Activated CD4-positive, CD25-positive, alpha-beta regulatory T cell treated with anti-CD3 and anti-CD28 coated beads, Interleukin-2, amount 50 U/mL, for 24 hours (primary cell): ENCODE measurements at regions not wholly inside any gene's neighbourhood (a gene's known extent, or its start where the extent isn't known, plus 50 kb on each side); places are given as distances from the start of the nearest gene placed in this dataset.

Source experiments
- ATAC-seq, 2 donors: fragments of 150-1000 bp; cut with Tn5 transposase; one replicate each; pipeline ENCODE4 v1.10.0; 2021; ENCODE audit warnings: mild to moderate bottlenecking in 1 of 2, moderate library complexity in 1 of 2

DNA sequence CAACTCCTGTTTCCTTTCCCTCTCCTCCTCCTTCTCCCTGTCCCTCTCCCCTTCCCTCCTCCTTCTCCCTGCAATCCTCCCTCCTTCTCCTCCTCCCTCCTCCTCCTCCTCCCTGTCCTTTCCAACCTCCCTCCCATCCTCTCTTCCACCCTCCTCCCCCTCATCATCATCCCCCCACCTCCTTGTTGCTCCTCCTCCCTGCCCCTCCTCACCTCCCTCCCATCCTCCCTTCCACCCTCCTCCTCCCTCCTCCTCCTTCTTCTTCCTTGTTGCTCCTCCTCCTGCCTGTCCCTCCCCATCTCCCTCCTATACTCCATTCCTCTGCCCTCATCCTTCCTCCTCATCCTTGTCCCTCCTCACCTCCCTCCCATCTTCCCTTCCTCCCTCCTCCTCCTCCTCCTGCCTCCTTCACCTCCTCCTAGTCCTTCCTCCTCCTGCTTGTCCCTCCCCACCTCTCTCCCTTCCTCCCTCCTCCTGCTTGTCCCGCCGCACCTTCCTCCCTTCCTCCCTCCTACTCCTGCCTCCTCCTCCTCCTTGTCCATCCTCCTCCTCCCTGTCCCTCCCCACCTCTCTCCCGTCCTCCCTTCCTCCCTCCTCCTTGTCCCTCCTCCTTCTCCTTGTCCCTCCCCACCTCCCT lies 222.5 kb downstream of the IRF8 start:
- ATAC-seq = no peak

DNA sequence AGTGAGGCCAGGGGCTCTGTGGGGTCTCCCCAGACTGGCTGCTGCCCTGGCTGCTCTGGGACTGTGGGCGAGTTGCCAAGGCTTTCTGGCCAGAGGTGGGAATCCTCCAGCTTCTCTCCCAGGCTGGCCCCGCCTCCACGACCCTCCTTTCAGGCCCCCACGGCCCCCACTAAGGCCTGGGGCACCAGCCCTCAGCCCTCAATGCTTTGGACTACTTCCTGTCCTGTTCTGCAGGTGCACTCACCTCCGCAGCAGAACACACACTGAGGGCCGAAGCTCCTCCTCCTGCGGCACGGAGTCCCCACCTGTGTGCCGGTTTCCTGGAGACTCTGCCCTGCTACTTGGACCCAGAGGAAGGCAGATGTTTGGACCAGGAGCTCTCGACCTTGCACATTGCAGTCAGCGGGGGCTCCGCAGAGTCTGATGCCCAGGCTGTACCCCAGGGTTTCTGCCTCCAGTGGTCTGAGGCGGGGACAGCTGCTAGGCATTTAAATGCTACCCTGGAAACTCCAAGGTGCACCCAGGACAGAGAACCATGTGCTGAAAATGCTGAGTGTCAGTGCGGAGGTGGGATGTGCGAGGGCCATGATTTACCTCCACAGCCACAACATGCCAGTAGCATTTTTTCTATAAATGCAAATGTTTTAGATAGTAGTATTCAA lies 223.8 kb downstream of the IRF8 start:
- ATAC-seq = no peak

DNA sequence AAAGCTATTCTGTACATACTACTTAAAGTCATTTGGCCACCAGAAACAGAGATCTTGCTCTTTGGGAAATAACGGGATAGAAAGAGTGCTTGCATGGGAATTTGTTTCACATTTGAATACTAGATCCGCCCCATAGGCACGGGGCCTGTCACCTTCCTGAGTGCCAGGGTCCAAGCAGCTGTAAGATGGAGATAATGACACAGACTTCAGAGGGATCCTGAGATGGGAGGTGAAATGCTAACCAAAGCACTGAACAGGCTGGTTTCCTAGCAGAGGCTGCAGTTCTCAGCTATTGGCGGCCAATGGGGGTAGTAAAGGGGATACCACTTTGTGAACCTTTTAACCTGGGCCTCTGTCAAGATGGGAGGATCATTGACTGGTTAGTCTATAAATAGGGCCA lies 225.4 kb downstream of the IRF8 start:
- ATAC-seq = no peak

DNA sequence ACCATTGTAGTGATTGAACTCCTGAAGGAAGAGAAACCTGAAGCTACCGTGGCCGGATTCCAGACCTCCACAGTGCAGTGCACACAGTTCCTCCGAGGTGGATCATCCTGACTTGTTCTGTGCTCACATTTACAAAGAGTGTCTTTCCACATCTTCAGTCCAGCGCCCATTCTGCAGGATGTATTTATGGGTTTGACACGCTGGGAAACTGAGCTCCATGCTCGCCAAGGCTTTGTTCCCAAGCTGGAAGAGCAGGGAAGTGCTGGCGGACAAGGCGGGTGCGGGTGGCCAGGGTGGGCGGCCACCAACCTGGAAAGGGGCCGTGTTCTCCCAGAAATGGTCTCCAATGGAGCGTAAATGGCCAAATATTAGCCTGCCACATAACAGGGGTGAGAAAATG lies 227.9 kb downstream of the IRF8 start:
- ATAC-seq = no peak

DNA sequence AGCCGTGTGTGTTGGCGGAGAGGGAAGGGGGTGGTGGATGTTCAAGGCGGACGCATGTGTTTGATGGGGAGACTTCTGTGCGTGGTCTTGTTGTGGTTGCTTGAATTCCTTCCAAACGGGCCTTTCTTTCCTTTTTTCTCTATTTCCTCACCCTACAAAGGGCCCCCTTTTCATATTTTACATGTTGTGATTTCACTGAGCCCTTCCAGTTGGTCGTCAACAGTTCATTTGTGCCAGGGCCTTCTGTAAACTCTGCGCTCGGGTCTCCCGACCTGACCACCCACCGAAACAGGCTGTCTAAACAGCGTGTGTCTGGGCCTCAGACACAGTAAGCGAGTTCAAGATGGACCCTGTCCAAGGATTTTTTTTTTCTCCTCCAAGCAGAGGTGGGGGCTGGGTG lies 228.4 kb downstream of the IRF8 start:
- no peak for ATAC-seq

DNA sequence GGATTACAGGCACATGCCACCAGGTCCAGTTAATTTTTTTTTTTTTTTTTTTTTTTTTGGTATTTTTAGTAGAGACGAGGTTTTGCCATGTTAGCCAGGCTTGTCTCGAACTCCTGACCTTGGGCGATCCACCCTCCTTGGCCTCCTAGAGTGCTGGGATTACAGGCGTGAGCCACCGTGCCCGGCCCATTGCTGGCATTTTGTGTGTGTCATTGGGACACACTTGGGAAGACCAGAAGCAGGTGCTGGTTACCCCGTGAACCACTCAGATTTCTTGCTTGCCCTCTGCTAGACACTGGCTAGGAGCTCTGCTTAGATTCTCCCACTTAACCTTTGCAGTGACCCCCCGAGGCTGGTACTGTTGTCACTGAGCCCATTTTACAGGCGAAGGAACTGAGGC lies 229.3 kb downstream of the IRF8 start:
- no peak for ATAC-seq

DNA sequence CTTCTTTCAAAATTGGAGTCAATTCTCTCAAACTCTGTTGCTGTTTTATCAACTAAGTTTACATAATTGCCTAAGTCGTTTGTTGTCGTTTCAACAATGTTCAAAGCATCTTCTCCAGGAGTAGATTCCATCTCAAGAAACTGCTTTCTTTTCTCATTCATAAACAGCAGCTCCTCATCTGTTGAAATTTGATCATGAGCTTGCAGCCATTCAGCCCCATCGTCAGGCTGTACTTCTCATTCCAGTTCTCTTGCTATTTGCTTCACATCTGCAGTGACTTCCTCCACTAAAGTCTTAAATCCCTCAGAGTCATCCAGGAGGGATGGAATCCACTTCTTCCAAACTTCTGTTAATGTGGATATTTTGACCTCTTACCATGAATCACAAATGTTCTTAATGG lies 230.6 kb downstream of the IRF8 start:
- no peak for ATAC-seq

- no peak for ATAC-seq
Measured at GRCh38 chr16:86133377-86133776, 234.4 kb downstream of the IRF8 start.

GRCh38 chr16:86133847-86134375 lies 234.9 kb downstream of the IRF8 start:
- ATAC-seq = no peak

DNA sequence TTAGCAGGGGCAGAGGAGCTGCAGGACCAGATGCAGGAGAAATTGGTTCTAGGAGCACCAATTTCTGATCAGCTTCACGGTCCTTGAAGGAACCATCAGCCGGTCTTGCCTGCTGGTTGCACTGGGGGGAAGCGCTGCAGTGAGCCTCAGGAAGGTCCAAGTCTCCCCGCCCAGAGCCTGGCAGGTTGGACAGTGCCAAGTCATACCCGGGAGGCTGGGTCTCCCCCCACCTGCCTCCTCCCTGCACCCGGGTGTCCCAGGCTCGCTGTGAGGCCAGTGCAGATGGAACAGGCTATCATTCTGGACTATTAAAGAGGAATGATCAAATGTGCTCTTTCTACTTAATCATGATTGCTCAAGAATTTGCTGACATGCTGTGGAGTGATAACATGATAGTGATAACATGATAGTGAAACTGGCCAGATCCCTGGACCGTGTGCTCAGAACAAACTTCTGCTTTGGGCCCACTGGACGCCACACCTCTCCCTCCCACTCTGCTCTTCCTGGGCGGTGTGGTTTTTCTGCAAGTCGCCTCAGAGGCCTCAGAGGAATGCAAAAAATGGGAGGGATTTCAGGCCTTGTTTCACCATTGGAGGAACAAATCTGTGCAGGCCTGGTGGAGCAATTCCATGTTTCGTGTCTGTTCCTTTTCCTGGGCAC lies 236.0 kb downstream of the IRF8 start:
- ATAC-seq = no peak

- no peak for ATAC-seq
Measured at GRCh38 chr16:86137359-86137758, 238.4 kb downstream of the IRF8 start.

DNA sequence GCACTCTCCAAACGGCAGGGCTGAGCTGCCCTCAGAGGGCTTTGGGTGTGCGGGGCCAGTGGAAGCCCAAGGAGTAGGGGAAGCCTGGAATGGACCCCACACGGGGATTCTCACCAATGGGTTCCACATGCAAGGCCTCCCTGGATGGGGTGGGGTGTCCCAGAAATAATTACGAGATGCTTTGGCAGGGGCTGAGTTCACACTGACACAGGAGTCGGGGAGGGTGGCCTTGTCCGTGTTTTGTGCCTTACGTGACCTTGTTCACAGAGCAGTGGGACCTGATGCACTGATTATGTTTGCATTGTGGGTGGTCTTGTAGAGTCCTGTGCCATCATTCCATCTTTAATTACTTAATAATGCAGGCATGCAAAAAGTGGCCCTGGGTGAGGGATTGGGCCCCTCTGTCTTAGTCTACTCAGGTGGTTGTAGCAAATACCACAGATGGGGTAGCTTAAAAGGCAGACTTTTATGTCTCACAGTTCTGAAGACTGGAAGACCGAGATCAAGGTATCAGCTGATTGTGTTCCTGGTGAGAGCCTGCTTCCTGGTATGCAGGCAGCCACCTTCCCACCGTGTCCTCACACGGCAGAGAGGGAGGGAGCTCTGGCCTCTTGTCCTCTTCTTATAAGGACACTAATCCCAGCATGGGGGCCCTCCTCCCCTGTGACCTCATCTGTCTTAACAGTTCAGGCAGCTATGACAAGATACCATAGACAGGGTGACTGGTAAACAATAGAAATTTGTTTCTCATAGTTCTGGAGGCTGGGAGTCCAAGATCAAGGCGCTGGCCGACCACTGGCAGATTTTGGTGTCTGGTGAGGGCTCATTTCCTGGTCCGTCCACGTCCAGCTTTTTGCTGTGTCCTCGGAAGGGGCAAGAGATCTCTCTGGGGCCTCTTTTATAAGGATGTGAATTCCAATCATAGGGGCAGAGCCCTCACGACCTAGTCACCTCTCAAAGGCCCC lies 239.4 kb downstream of the IRF8 start:
- no peak for ATAC-seq

- no peak for ATAC-seq
Measured at GRCh38 chr16:86142801-86143236, 243.9 kb downstream of the IRF8 start.

DNA sequence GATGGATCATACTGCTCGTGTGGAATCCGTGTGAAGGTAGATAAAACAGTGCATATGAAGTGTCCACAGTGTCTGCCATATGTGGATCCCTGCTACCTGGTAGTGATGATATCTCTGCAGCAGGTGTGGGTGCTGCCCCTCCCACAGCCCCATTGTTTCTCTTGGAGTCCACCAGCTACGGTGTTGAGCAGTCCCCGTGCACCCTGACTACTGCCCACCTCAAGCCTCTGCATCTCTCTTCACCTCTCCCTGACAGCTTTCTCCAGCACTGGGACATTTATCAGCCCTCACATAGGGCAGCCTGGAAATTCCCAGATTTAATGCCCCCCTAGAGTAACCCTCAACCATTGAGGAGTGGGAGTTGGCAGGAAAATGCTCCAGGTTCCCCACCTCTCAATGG lies 244.7 kb downstream of the IRF8 start:
- ATAC-seq = no peak

GRCh38 chr16:86145669-86146068 lies 246.7 kb downstream of the IRF8 start:
- no peak for ATAC-seq

- no peak for ATAC-seq
Measured at GRCh38 chr16:86150641-86151238, 251.8 kb downstream of the IRF8 start.

DNA sequence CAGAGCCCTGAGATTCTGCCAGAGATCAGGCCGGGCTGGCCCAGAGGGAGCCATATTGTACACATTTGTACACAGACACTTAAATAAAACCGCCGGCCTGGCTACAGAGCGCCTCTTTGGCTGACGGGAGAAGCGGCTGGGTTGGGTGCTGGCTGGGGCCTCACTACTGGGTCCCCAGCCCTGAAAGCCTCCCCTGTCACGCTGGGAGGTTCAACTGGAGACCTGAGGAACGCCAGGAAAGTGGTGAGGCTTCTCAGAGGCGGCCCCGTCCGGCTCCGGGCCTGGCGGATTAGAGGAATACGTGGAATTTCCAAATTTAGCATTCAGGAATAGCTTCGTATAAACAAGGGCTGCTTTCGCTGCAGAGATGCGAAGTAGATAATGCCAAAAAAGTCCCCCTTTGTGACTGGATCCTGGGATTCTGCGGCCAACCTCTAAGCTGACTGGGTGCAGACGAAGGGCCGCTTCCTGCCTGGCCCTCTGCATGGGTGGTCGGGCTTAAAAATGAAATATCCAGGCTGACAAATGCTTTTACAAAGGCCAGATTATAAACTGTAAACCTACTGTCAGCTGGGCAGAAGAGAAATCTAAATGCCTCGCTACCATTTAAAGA lies 252.4 kb downstream of the IRF8 start:
- ATAC-seq = no peak

DNA sequence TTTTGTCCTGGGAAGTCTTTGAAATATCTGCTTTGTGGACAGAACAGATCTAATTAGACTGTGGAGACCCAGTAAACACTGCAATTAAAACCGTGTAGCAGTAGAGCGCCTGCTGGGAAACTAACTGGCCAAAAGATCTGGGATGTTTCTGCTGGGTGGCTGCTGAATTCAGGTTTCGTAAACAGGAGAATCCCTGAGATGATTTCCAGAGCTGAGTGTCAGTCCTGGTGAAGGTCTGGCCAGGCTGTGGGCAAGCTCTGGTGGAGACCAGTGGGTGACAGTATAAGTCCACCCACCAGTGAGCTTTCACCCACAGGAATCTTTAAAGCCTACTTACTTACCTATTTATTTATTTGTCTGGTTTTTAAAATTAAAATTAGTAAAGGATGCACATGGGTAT lies 257.2 kb downstream of the IRF8 start:
- no peak for ATAC-seq

- no peak for ATAC-seq
Measured at GRCh38 chr16:86157616-86158247, 258.8 kb downstream of the IRF8 start.

DNA sequence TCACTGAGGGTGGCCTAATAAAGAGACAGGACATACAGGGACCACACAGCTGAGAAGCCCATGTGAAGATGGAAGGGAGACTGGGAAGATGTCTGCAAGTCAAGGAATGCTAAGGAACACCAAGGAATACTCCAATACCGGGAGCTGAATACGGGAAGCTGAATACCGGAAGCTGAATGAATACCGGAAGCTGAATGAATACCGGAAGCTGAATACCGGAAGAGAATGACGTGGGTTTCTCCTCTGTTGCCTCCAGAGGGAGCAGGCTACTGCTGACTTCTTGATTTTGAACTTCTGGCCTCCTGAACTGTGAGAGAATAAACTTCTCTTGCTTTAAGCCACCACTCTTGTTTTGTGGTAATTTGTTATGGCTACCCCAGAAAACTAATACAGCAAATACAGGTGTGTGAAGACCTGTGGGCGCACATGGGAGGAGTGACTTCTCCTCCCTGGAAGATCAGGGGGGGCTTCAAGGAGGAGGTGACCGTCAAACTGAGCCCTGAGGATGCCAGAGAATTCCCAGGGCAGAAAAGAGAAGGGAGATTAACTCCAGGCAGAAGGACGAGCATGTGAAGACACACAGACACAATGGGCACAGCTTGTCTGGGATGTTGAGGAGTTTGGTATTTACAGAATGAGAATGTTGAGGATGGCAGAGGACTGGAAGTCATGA lies 259.9 kb downstream of the IRF8 start:
- ATAC-seq = no peak

- no peak for ATAC-seq
Measured at GRCh38 chr16:86165479-86165878, 266.5 kb downstream of the IRF8 start.
